COLO668 (cell line): ENCODE measurements at regions not wholly inside any gene's neighbourhood (a gene's known extent, or its start where the extent isn't known, plus 50 kb on each side); places are given as distances from the start of the nearest gene placed in this dataset.
A peak's percentile ranks its signal among the peaks of the same experiment; 100 is the strongest.
"Not testable (repeated sequence)": the region's sequence is repeated elsewhere in the genome, so short reads cannot be mapped to it uniquely, and the experiment has no call there.

Experiments
- DNase-seq: peaks from one replicate; lab custom pipeline; 2025; ENCODE audit not compliant: unreplicated experiment; lab: John Stamatoyannopoulos, UW

GRCh38 chrX:140172401-140172800, 207.1 kb upstream of the CXorf66 start:
- no peak for DNase-seq

- DNase-seq: no peak
These were observed 202.2 kb upstream of the CXorf66 start for GRCh38 chrX:140167551-140167950.

GRCh38 chrX:140165849-140166248, 200.5 kb upstream of the CXorf66 start:
- no peak for DNase-seq

- DNase-seq: no peak
These were observed 199.1 kb upstream of the CXorf66 start for GRCh38 chrX:140164391-140164790.

- no peak for DNase-seq
These were observed 198.2 kb upstream of the CXorf66 start for GRCh38 chrX:140163371-140164159.

- DNase-seq: no peak
These were observed 192.3 kb upstream of the CXorf66 start for GRCh38 chrX:140157611-140158010.

GRCh38 chrX:140157143-140157542, 191.8 kb upstream of the CXorf66 start:
- no peak for DNase-seq

GRCh38 chrX:140151316-140151715, 186.0 kb upstream of the CXorf66 start:
- no peak for DNase-seq

- DNase-seq: no peak
These were observed 184.4 kb upstream of the CXorf66 start for GRCh38 chrX:140149761-140150160.

- peak; percentile 12 for DNase-seq
These were observed 176.2 kb upstream of the CXorf66 start for GRCh38 chrX:140141444-140142029.

GRCh38 chrX:140138492-140138891, 173.2 kb upstream of the CXorf66 start:
- not testable (repeated sequence) for DNase-seq

GRCh38 chrX:140138065-140138464, 172.7 kb upstream of the CXorf66 start:
- not testable (repeated sequence) for DNase-seq

GRCh38 chrX:140132937-140133336, 167.6 kb upstream of the CXorf66 start:
- DNase-seq: no peak

GRCh38 chrX:140123446-140123845, 158.1 kb upstream of the CXorf66 start:
- no peak for DNase-seq

- not testable (repeated sequence) for DNase-seq
These were observed 148.7 kb upstream of the CXorf66 start for GRCh38 chrX:140114059-140114458.

GRCh38 chrX:140110081-140110650, 144.8 kb upstream of the CXorf66 start:
- no peak for DNase-seq

GRCh38 chrX:140104760-140105159, 139.4 kb upstream of the CXorf66 start:
- DNase-seq: no peak

- DNase-seq: no peak
These were observed 133.9 kb upstream of the CXorf66 start for GRCh38 chrX:140099221-140099620.

GRCh38 chrX:140092121-140092520, 126.8 kb upstream of the CXorf66 start:
- DNase-seq: no peak

- peak; percentile 37 for DNase-seq
These were observed 126.0 kb upstream of the CXorf66 start for GRCh38 chrX:140091125-140091886.

- DNase-seq: peak; percentile 4
These were observed 125.4 kb upstream of the CXorf66 start for GRCh38 chrX:140090800-140091124.

- DNase-seq: no peak
These were observed 123.1 kb upstream of the CXorf66 start for GRCh38 chrX:140088438-140088837.
